GM19240 (cell line): ENCODE measurements at regions not wholly inside any gene's neighbourhood (a gene's known extent, or its start where the extent isn't known, plus 50 kb on each side); places are given as distances from the start of the nearest gene placed in this dataset.
A peak's percentile ranks its signal among the peaks of the same experiment; 100 is the strongest.

ENCODE experiments used
- DNase-seq: peaks from one replicate; pipeline ENCODE4 v3.0.0; 2011; ENCODE audit warnings: low spot score; ENCODE audit not compliant: insufficient read length

- no peak for DNase-seq
Measured at GRCh38 chrX:42097486-42097885, 174.1 kb upstream of the CASK start.

- DNase-seq, result no peak
Measured at GRCh38 chrX:42096265-42096920, 173.0 kb upstream of the CASK start.

- DNase-seq, result no peak
Measured at GRCh38 chrX:42094218-42094617, 170.9 kb upstream of the CASK start.

- peak; percentile 16 for DNase-seq
Measured at GRCh38 chrX:42093756-42094155, 170.4 kb upstream of the CASK start.

- no peak for DNase-seq
Measured at GRCh38 chrX:42090395-42090794, 167.0 kb upstream of the CASK start.

GRCh38 chrX:42089031-42089430, 165.7 kb upstream of the CASK start:
- DNase-seq, result no peak

GRCh38 chrX:42087960-42088359, 164.6 kb upstream of the CASK start:
- DNase-seq, result no peak

- DNase-seq, result no peak
Measured at GRCh38 chrX:42085836-42086235, 162.5 kb upstream of the CASK start.

GRCh38 chrX:42079968-42080367, 156.6 kb upstream of the CASK start:
- DNase-seq, result no peak

- no peak for DNase-seq
Measured at GRCh38 chrX:42077675-42078074, 154.3 kb upstream of the CASK start.

GRCh38 chrX:42075032-42075431, 151.7 kb upstream of the CASK start:
- no peak for DNase-seq

GRCh38 chrX:42073448-42073847, 150.1 kb upstream of the CASK start:
- no peak for DNase-seq

- DNase-seq, result no peak
Measured at GRCh38 chrX:42070866-42071265, 147.5 kb upstream of the CASK start.

GRCh38 chrX:42054256-42054655, 130.9 kb upstream of the CASK start:
- DNase-seq, result no peak

GRCh38 chrX:42050345-42050744, 127.0 kb upstream of the CASK start:
- no peak for DNase-seq

GRCh38 chrX:42047886-42048285, 124.5 kb upstream of the CASK start:
- DNase-seq, result no peak

GRCh38 chrX:42028109-42028508, 104.8 kb upstream of the CASK start:
- DNase-seq, result no peak

- DNase-seq, result no peak
Measured at GRCh38 chrX:42027367-42028000, 104.1 kb upstream of the CASK start.

GRCh38 chrX:42025861-42026260, 102.5 kb upstream of the CASK start:
- no peak for DNase-seq

GRCh38 chrX:42023122-42023521, 99.8 kb upstream of the CASK start:
- no peak for DNase-seq

GRCh38 chrX:42022158-42022557, 98.8 kb upstream of the CASK start:
- no peak for DNase-seq

GRCh38 chrX:42021058-42021457, 97.7 kb upstream of the CASK start:
- DNase-seq, result no peak

- no peak for DNase-seq
Measured at GRCh38 chrX:42020225-42020624, 96.9 kb upstream of the CASK start.
